Kidney capillary endothelial cell (primary cell): ENCODE measurements at regions not wholly inside any gene's neighbourhood (a gene's known extent, or its start where the extent isn't known, plus 50 kb on each side); places are given as distances from the start of the nearest gene placed in this dataset.
A peak's percentile ranks its signal among the peaks of the same experiment; 100 is the strongest.

ENCODE experiments used
- DNase-seq: peaks from one replicate; pipeline ENCODE4 v3.0.0-alpha.2; 2018; ENCODE audit warnings: low spot score

GRCh38 chr5:58403822-58404433 lies 56.0 kb downstream of the PLK2 start:
- DNase-seq, result no peak

GRCh38 chr5:58401701-58402100 lies 58.2 kb downstream of the PLK2 start:
- DNase-seq, result no peak

GRCh38 chr5:58400737-58401136 lies 59.1 kb downstream of the PLK2 start:
- no peak for DNase-seq

- DNase-seq, result no peak
These were observed 59.9 kb downstream of the PLK2 start for GRCh38 chr5:58399951-58400350.

- no peak for DNase-seq
These were observed 65.5 kb downstream of the PLK2 start for GRCh38 chr5:58394339-58394738.

GRCh38 chr5:58393716-58394115 lies 66.2 kb downstream of the PLK2 start:
- DNase-seq, result no peak

GRCh38 chr5:58392496-58392895 lies 67.4 kb downstream of the PLK2 start:
- DNase-seq, result no peak

GRCh38 chr5:58383448-58383847 lies 76.4 kb downstream of the PLK2 start:
- no peak for DNase-seq

GRCh38 chr5:58382131-58382534 lies 77.8 kb downstream of the PLK2 start:
- no peak for DNase-seq

- no peak for DNase-seq
These were observed 78.3 kb downstream of the PLK2 start for GRCh38 chr5:58381566-58381965.

GRCh38 chr5:58380655-58381054 lies 79.2 kb downstream of the PLK2 start:
- DNase-seq, result no peak

- DNase-seq, result peak; percentile 51
These were observed 81.1 kb downstream of the PLK2 start for GRCh38 chr5:58378613-58379390.

- no peak for DNase-seq
These were observed 89.3 kb downstream of the PLK2 start for GRCh38 chr5:58370606-58371005.

GRCh38 chr5:58369513-58370190 lies 90.2 kb downstream of the PLK2 start:
- DNase-seq, result no peak

GRCh38 chr5:58366461-58366860 lies 93.4 kb downstream of the PLK2 start:
- DNase-seq, result peak; percentile 36

- no peak for DNase-seq
These were observed 94.1 kb downstream of the PLK2 start for GRCh38 chr5:58365791-58366190.

GRCh38 chr5:58363461-58364249 lies 96.2 kb downstream of the PLK2 start:
- no peak for DNase-seq

GRCh38 chr5:58362135-58362534 lies 97.8 kb downstream of the PLK2 start:
- no peak for DNase-seq

GRCh38 chr5:58360794-58361193 lies 99.1 kb downstream of the PLK2 start:
- no peak for DNase-seq

- DNase-seq, result no peak
These were observed 99.9 kb downstream of the PLK2 start for GRCh38 chr5:58359981-58360380.

GRCh38 chr5:58358501-58359178 lies 101.2 kb downstream of the PLK2 start:
- DNase-seq, result no peak
